ENCODE measurements at regions not wholly inside any gene's neighbourhood (a gene's known extent, or its start where the extent isn't known, plus 50 kb on each side); places are given as distances from the start of the nearest gene placed in this dataset.

GRCh38 chr5:167843881-167844572, 447.4 kb upstream of the WWC1 start (continued):
- no peak for TF ChIP-seq SPI1 (IDR thresholded peaks at IDR 0.05; ENCODE audit: borderline replicate concordance, insufficient read depth, low read depth, low read length)
- no peak for TF ChIP-seq SIX5 (IDR thresholded peaks at IDR 0.05; ENCODE audit: low read depth, low read length, severe bottlenecking)

GRCh38 chr5:167845952-167846351, 445.5 kb upstream of the WWC1 start:
- intact Hi-C loops (cut with micrococcal nuclease; ENCODE audit: unreplicated experiment): no loop called here
- Histone ChIP-seq H4K20me1 (ENCODE audit: control insufficient read depth, insufficient read depth) (no peaks in the 10 kb centered on the region), H3K9ac (ENCODE audit: control insufficient read depth, insufficient read depth, low read length) (no peak overlapping the region), H3K4me1 (ENCODE audit: control insufficient read depth, insufficient read depth, low read length) (no peaks in the 10 kb centered on the region), H3K79me2 (ENCODE audit: control insufficient read depth, insufficient read depth, low read length) (no peaks in the 10 kb centered on the region), H3K27ac (ENCODE audit: control insufficient read depth, insufficient read depth) (no peak overlapping the region), H2AFZ (ENCODE audit: control insufficient read depth, low read depth, low read length) (no peak overlapping the region), H3K36me3 (ENCODE audit: control insufficient read depth in 2 of 2, insufficient read depth in 2 of 2, low read length in 1 of 2) (no peaks in the 10 kb centered on the region), H3K4me2 (ENCODE audit: control insufficient read depth, insufficient read depth) (no peak overlapping the region), H3K4me3 (no peak overlapping the region), H3K27me3 (replicated peaks in 1 of 2; ENCODE audit: control insufficient read depth in 2 of 2, insufficient read depth in 2 of 2, low read length in 1 of 2) (no peaks in the 10 kb centered on the region), H3K9me3 (replicated peaks; ENCODE audit: control insufficient read depth, insufficient read depth, low read length) (no peaks in the 10 kb centered on the region)
- FAIRE-seq (no peak), ATAC-seq (no peak), DNase-seq (ENCODE audit: low read depth, low spot score) (no peak)
- RAD21 ChIA-PET (ENCODE audit: unreplicated experiment): no interaction called here
- in situ Hi-C loops (cut with MboI): no loop called here
- 18% methylated on average over 2 of the region's 2 CpGs for WGBS (ENCODE audit: insufficient coverage, insufficient replicate concordance, low lambda C conversion rate, missing lambda C conversion rate)
- SMC1A ChIA-PET (ENCODE audit: uncharacterized antibody, unreplicated experiment): no interaction called here
- POLR2A ChIA-PET: interaction anchor here (0.9 kb wide), 1 partner anchor 90 kb away, joined by 3 read pairs; no protein-coding TSS in a partner anchor
- BruUV-seq (replicated peaks): no TSS peak
- CTCF ChIA-PET: no interaction called here
- TF ChIP-seq BHLHE40 (IDR thresholded peaks at IDR 0.05; ENCODE audit: borderline replicate concordance in 1 of 2, low read depth in 2 of 2, low read length in 1 of 2) (no peak), REST (IDR thresholded peaks at IDR 0.05; ENCODE audit: low read depth, low read length) (no peak), IRF5 (IDR thresholded peaks at IDR 0.05; ENCODE audit: borderline replicate concordance) (no peak), GATAD2B (conservative IDR thresholded peaks at IDR 0.05; ENCODE audit: low read depth) (no peak), SMAD5 (IDR thresholded peaks at IDR 0.05; ENCODE audit: low read depth) (no peak), STAT1 (conservative IDR thresholded peaks at IDR 0.05) (no peak), IRF4 (IDR thresholded peaks at IDR 0.05; ENCODE audit: low read depth, low read length) (no peak), ESRRA (IDR thresholded peaks at IDR 0.05; ENCODE audit: low read length) (no peak), ZNF592 (IDR thresholded peaks at IDR 0.05) (no peak), CHD1 (IDR thresholded peaks at IDR 0.05; ENCODE audit: low read depth, low read length) (no peak), JUND (IDR thresholded peaks at IDR 0.05; ENCODE audit: low read depth, low read length) (no peak), EED (IDR thresholded peaks at IDR 0.05; ENCODE audit: low read depth) (no peak)

Data from GM12878 (cell line).